IPS-NIHi11 (cell line): ENCODE measurements at regions not wholly inside any gene's neighbourhood (a gene's known extent, or its start where the extent isn't known, plus 50 kb on each side); places are given as distances from the start of the nearest gene placed in this dataset.
"Not testable (repeated sequence)": the region's sequence is repeated elsewhere in the genome, so short reads cannot be mapped to it uniquely, and the experiment has no call there.

Source experiments
- DNase-seq: peaks from one replicate; pipeline ENCODE4 v3.0.0; 2012; ENCODE audit warnings: mixed read lengths, low spot score

GRCh38 chr1:81259625-81260411 lies 540.9 kb upstream of the ADGRL2 start:
- DNase-seq, result no peak

GRCh38 chr1:81254560-81254959 lies 546.2 kb upstream of the ADGRL2 start:
- DNase-seq, result peak; percentile 33

GRCh38 chr1:81254068-81254467 lies 546.7 kb upstream of the ADGRL2 start:
- no peak for DNase-seq

DNA sequence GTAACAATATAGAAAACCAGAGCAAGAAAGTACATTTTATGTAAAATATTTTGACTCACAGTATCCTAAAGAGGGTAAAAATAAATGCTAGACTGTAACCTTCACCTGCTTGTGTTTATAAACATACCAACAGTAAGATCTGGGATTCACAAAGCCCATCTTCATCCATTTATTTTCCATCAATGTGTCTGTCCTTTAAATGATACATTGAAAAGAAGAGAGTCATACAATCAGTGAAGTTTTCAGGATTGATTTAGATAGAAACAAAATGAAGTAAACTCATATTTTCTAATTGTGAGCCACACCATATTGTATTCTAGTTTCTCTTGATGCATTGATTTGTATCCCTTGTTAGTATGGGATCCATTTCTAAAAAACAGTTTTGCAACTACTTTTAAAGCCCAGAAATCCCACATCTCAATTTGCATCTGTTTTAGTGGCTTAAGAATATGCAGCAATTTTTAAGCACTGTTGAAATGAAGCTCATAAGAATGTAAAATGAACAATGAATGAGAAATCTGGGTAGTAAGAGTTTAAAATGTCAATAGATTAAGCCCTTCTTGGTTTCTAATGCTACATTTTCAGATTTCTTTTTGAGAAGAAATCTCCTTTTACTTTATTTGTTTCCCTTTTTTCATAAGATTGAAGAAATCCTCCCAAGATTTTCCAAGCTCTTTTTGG lies 548.1 kb upstream of the ADGRL2 start:
- no peak for DNase-seq

GRCh38 chr1:81250825-81251224 lies 549.9 kb upstream of the ADGRL2 start:
- DNase-seq, result not testable (repeated sequence)

DNA sequence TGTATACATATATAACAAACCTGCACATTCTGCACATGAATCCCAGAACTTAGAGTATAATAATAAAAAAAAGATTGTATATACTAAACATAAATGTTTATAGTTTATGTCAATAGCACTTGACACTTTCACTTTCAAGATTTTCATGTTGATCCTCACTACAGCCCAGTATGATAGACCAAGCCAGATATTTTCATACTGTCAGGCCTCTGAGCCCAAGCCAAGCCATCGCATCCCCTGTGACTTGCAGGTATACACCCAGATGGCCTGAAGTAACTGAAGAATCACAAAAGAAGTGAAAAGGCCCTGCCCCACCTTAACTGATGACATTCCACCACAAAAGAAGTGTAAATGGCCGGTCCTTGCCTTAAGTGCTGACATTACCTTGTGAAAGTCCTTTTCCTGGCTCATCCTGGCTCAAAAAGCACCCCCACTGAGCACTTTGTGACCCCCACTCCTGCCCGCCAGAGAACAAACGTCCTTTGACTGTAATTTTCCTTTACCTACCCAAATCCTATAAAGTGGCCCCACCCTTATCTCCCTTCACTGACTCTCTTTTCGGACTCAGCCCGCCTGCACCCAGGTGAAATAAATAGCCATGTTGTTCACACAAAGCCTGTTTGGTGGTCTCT lies 555.5 kb upstream of the ADGRL2 start:
- DNase-seq, result not testable (repeated sequence)

GRCh38 chr1:81244612-81245011 lies 556.1 kb upstream of the ADGRL2 start:
- not testable (repeated sequence) for DNase-seq

GRCh38 chr1:81242103-81242502 lies 558.6 kb upstream of the ADGRL2 start:
- no peak for DNase-seq

DNA sequence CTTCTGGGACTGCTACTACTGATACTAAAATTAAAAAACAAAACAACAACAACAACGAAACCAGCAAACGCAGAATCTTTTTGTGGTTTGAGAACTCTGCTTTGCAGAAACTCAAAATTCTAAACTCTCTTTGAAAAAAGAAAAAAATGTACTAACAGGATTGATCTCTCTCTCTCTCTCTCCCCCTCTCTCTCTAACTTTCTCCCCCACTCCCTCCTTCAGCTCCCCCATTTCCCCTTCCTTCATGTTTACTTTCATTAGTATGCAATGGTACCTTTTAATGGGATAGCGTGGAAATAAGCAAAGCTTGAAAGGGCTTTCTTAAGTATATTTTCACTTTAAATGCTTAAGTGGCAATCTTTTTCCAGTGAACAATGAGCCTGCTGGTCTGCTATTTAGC lies 562.6 kb upstream of the ADGRL2 start:
- DNase-seq, result no peak

GRCh38 chr1:81237473-81238089 lies 563.2 kb upstream of the ADGRL2 start:
- no peak for DNase-seq

GRCh38 chr1:81234237-81234636 lies 566.5 kb upstream of the ADGRL2 start:
- DNase-seq, result no peak

DNA sequence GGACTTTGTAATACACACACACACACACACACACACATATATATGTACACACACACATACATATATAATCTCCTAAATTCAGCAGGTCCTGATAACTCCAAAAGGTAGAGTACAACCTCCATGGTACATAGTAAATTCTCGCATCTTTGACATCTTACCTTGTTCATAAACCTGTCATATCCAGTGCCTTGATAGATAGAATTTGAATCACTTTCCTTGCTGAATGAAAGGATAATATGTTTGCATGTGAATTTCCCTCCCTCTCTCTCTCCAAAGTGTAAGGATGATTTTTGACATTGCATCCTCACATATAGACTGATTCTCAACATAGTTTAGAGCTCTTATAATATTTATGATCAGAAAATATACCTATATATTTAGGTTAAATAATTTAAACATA lies 567.1 kb upstream of the ADGRL2 start:
- no peak for DNase-seq

DNA sequence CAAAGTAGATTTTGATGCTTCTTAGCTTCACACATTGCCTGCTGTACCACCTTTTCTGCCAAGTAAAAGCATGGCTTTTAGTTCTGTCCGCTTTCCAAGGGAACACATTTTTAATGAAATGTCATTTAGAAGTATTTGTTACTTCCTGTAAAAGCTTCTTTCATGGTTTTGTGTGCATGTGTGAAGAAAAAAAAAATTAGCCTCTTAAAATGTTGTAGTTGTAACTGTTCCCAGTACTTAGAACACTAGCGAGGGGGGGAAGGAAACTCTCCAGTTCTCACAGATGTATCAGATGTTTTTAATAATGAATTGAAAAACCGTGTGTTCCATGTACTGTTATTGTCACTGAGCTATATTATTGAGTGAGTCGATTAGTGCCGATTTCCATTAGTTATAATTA lies 568.3 kb upstream of the ADGRL2 start:
- no peak for DNase-seq

DNA sequence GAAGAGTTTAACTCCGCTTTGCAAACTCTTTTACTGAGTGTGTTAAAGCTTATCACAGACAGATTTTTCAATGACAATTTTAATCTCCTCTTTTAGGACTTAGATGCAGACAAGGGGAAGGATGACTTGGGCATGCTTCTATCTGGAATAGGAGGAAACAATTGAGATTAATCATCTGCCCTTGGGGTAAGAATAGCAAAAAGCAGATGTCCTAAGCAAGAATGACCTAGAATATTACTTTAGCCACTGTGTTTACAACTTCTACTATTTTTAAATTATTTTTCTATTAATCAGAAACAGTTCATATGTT lies 569.0 kb upstream of the ADGRL2 start:
- no peak for DNase-seq

DNA sequence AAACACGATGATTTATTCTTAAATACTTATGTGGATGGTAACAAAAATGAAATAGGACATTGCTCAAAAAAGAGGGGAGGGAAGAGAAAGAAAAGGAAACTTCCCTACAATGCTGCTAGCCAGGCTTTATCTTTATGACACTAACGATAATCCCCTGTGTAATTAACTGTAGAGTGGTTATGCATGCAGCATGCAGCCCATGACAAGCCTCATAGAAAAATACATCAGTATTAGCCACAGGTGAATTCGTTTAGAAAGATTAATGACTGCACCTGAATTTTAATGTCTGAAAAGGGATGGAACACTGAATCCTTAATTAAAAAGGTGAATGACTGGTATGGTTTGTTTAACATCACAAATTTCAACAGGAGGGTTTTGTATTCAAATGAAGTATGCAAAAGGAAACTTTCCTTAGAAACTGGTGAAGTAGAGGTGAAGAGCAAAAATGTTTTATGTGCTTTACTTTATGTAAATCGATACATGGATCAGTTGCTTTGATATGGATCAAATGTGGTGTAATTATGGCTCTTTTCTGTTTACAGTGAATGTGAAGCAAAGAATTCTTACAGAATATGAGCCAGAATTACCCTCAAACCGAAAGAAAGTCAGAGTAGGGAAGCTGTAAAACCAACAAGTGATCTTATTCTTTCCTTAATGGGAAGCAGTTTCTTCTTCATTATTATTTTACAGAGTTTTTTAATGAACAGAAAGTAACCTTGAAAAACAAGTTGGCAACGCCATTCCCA lies 569.6 kb upstream of the ADGRL2 start:
- no peak for DNase-seq

DNA sequence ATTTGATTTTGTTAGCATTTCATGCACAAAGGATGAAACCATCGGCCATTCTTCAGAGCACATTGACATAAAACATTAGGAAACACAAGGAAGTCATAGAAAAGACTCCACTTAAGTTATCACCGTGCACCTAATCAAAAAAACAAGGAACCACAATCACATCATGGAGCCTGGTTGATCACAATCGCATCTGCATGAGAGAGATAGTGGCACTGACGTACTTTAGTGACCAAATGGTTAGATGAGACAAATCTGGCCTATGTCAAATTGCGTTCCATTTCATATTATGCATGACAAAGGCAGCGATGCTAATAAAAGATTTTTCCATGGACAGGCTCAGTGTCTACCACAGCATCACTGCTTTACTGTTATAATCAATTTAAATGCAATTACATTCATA lies 571.8 kb upstream of the ADGRL2 start:
- DNase-seq, result no peak

GRCh38 chr1:81226603-81226928 lies 574.2 kb upstream of the ADGRL2 start:
- DNase-seq, result no peak

GRCh38 chr1:81225789-81226602 lies 574.7 kb upstream of the ADGRL2 start:
- DNase-seq, result no peak

- no peak for DNase-seq
Observed at GRCh38 chr1:81224222-81224621, 576.5 kb upstream of the ADGRL2 start.

GRCh38 chr1:81221564-81221963 lies 579.2 kb upstream of the ADGRL2 start:
- DNase-seq, result no peak

DNA sequence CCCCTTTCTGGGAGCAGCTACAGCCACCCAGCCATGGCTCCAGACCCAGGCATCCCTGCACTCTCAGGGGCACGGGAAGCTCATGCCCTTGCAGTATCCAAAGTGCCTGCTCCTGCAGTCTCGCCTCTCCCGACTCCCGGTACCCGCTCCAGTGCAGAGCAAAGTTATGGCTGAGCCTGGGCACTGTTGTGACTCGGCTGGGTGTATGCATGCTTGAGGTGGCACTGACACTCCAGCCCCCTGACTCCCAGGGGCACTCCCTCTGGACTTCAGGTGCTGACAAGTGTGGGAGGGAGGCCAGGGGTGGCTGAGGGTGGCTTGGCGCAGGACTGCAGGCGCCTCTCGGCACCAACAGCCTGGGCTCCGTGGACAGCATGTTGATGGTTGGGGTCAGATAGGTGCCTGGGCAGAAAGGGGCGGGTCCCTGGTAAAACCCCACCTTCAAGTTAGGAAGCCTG lies 580.1 kb upstream of the ADGRL2 start:
- no peak for DNase-seq
